ENCODE measurements at regions not wholly inside any gene's neighbourhood (a gene's known extent, or its start where the extent isn't known, plus 50 kb on each side); places are given as distances from the start of the nearest gene placed in this dataset.

GRCh38 chr6:71468038-71468437 lies 179.4 kb downstream of the OGFRL1 start (continued):
- TF ChIP-seq CTCF (IDR thresholded peaks at IDR 0.05 in 2 of 3, conservative IDR thresholded peaks at IDR 0.05 in 1 of 3; ENCODE audit: borderline replicate concordance in 1 of 3, insufficient read depth in 1 of 3, low read depth in 2 of 3, low read length in 2 of 3) (no peak), SIN3A (IDR thresholded peaks at IDR 0.05; ENCODE audit: low read depth) (no peak)

DNA sequence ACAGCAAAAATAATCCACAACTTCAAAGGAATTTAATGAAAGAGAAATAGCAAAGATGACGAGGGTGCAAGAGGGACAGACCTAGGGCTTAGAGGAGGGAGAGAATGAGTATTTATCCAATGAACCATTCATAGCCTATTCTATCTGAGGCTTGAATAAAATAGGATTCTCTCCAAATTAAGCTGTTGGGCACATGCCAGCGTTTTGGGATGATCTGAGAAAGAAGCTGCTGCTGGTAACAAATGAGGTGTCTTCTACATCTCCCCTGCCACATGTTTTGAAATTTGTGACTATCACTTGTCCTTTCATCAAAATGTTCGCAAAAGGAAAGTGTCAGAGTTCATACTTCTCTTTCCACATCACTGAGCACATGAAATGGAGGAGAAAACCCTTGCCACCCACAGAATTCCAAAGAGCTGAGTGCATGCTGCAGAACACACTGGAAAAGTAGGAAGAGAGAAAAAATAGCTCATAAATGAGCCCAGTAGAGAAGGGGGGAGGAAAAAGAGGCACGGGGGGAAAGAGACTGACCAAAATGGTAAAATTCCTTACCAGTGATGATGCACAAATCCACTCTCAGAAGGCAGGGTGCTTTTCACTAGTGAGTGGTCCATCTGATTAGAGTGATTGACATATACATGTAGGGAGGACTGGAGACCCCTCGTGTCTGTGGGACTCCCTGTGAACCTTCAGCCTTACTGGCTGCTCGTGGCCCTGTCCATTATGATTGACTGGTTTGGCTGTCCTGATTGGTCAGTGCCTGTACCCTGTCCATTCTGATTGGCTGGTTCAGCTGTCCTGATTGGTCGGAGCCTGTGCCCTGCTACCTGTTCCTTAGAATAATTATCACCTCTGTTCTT lies 180.5 kb downstream of the OGFRL1 start:
- no peaks in the 10 kb centered on the region for H4K20me1 ChIP-seq (ENCODE audit: insufficient read depth)
- H3K4me1 ChIP-seq (ENCODE audit: control insufficient read depth in 1 of 2, insufficient read depth in 2 of 2, low read length in 2 of 2): peaks cover 0 to 7% of the 10 kb centered on the region in 2 experiments; a peak in 1 of 4 replicates
- ChIA-PET RAD21 (ENCODE audit: low non-redundant PET in 1 of 2, low total read pairs in 2 of 2, uncharacterized antibody in 2 of 2, unreplicated experiment in 2 of 2) (no interaction called here), POLR2A (no interaction called here), CTCF (no interaction called here)
- no peak overlapping the region for H2AFZ ChIP-seq (ENCODE audit: low read depth, low read length, poor library complexity, severe bottlenecking)
- BruUV-seq (replicated peaks): no TSS peak
- H3K9me2 ChIP-seq (ENCODE audit: insufficient read depth): no peaks in the 10 kb centered on the region
- H3K9ac ChIP-seq (ENCODE audit: low read length): no peak overlapping the region
- H3K4me2 ChIP-seq (ENCODE audit: low read length): no peak overlapping the region
- no peaks in the 10 kb centered on the region for H3K36me3 ChIP-seq (ENCODE audit: control insufficient read depth in 1 of 2, insufficient read depth in 2 of 2, low read length in 2 of 2)
- no peaks in the 10 kb centered on the region for H3K27me3 ChIP-seq (ENCODE audit: insufficient read depth, low read length)
- intact Hi-C loops (cut with micrococcal nuclease): no loop called here
- H3K27ac ChIP-seq (ENCODE audit: low read depth, low read length): no peak overlapping the region
- ATAC-seq (no peak), DNase-seq (ENCODE audit: low read depth, low spot score) (no peak)
- H3K9me3 ChIP-seq (ENCODE audit: control insufficient read depth in 1 of 2, insufficient read depth in 1 of 2, low read depth in 1 of 2, low read length in 2 of 2): no peaks in the 10 kb centered on the region
- no peak overlapping the region for H3K4me3 ChIP-seq (replicated peaks in 1 of 2; ENCODE audit: low read depth in 1 of 2, low read length in 2 of 2)
- TF ChIP-seq ELF1 (IDR thresholded peaks at IDR 0.05; ENCODE audit: borderline replicate concordance, low read depth) (no peak), TCF7L2 (IDR thresholded peaks at IDR 0.05; ENCODE audit: borderline replicate concordance, extremely low read depth, insufficient read depth, insufficient read length) (no peak), FOSL1 (IDR thresholded peaks at IDR 0.05; ENCODE audit: low read depth) (no peak), ZNF274 (IDR thresholded peaks at IDR 0.05; ENCODE audit: low read depth, low read length) (no peak), POLR2A (IDR thresholded peaks at IDR 0.05; ENCODE audit: borderline replicate concordance, extremely low read depth, insufficient read depth, insufficient read length) (no peak), CEBPB (IDR thresholded peaks at IDR 0.05; ENCODE audit: low read depth) (no peak), SRF (IDR thresholded peaks at IDR 0.05; ENCODE audit: low read depth) (no peak)
- no peaks in the 10 kb centered on the region for H3K79me2 ChIP-seq (ENCODE audit: insufficient read depth, low read length)

Measured in HCT116 (cell line).